ENCODE measurements at regions not wholly inside any gene's neighbourhood (a gene's known extent, or its start where the extent isn't known, plus 50 kb on each side); places are given as distances from the start of the nearest gene placed in this dataset.

DNA sequence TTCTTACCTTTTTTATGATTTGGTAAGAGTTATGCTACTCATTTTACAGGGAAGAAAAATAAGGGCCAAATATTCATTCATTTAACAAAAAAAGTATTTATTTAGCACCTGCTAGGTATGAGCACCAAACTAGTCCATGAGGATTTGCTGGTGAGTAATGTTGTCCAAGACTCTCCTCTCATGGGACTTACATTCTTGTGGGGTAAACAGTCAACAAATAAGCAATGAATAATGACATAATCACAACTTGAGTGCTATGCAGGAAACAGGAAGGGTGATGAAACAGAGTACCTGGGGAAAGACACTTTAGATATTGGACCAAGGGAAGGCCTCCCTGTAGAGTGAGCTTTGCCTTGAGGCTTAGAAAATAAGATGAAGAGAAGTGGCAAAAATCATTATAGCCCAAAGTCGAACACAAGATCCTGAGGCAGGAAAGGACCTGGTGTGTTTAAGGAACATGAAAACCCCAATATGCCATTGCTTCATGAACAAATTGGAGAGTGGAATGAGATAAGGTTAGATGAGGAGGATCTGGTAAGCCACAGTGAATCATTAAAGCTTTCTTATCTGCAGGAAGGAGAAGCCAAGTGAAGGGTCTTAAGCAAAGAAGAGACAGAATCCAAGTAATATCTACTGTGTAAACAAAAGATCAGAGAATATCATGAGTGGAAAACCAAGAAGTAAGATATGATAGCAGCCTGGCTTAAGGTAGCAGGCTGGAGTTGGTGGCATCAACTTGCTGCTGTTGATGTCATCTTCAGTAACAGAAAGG lies 294.5 kb upstream of the NBEA start:
- H3K27me3 Mint-ChIP-seq (ENCODE audit: insufficient read depth, unreplicated experiment), result no peaks in the 10 kb centered on the region
- ChIA-PET CTCF (no interaction called here), POLR2A (no interaction called here)
- H3K9me3 Mint-ChIP-seq (ENCODE audit: unreplicated experiment), result no peaks in the 10 kb centered on the region
- DNase-seq (ENCODE audit: unreplicated experiment), result no peak
- no peak overlapping the region for H3K4me3 Mint-ChIP-seq (ENCODE audit: unreplicated experiment)
- intact Hi-C loops (cut with micrococcal nuclease), result no loop called here
- no peak overlapping the region for H3K27ac Mint-ChIP-seq (ENCODE audit: low read depth, unreplicated experiment)
- no peaks in the 10 kb centered on the region for H3K36me3 Mint-ChIP-seq (ENCODE audit: insufficient read depth, unreplicated experiment)
- H3K4me1 Mint-ChIP-seq (ENCODE audit: insufficient read depth, unreplicated experiment), result no peaks in the 10 kb centered on the region
- TF ChIP-seq, protein P1, sequence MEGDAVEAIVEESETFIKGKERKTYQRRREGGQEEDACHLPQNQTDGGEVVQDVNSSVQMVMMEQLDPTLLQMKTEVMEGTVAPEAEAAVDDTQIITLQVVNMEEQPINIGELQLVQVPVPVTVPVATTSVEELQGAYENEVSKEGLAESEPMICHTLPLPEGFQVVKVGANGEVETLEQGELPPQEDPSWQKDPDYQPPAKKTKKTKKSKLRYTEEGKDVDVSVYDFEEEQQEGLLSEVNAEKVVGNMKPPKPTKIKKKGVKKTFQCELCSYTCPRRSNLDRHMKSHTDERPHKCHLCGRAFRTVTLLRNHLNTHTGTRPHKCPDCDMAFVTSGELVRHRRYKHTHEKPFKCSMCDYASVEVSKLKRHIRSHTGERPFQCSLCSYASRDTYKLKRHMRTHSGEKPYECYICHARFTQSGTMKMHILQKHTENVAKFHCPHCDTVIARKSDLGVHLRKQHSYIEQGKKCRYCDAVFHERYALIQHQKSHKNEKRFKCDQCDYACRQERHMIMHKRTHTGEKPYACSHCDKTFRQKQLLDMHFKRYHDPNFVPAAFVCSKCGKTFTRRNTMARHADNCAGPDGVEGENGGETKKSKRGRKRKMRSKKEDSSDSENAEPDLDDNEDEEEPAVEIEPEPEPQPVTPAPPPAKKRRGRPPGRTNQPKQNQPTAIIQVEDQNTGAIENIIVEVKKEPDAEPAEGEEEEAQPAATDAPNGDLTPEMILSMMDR (IDR thresholded peaks at IDR 0.05; ENCODE audit: unreplicated experiment), result no peak
- no TSS peak for BruUV-seq (replicated peaks)

DNA sequence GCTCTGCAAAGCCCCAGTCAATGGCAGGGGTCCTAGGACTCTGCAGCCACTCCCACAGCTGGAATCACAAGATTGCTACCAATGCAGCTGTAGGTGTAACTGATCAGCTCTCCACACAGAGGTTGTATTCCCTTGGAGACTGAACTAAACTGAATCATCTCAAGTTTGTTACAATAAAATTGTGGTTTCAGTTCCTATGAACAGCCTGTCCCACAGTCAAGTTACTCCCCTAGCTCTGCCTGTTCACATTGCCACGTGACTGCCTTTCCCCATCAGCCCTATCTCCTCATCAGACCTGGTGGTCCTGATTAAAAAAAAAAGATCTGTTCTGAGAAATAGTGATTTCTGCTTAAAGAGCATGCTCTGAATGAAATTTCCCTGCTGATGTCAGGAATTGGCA lies 287.9 kb upstream of the NBEA start:
- intact Hi-C loops (cut with micrococcal nuclease), result no loop called here
- BruUV-seq (replicated peaks), result no TSS peak
- Mint-ChIP-seq H3K4me3 (ENCODE audit: unreplicated experiment) (no peak overlapping the region), H3K27me3 (ENCODE audit: insufficient read depth, unreplicated experiment) (no peaks in the 10 kb centered on the region), H3K27ac (ENCODE audit: low read depth, unreplicated experiment) (no peak overlapping the region), H3K4me1 (ENCODE audit: insufficient read depth, unreplicated experiment) (no peaks in the 10 kb centered on the region), H3K9me3 (ENCODE audit: unreplicated experiment) (no peaks in the 10 kb centered on the region), H3K36me3 (ENCODE audit: insufficient read depth, unreplicated experiment) (no peaks in the 10 kb centered on the region)
- no peak for DNase-seq (ENCODE audit: unreplicated experiment)
- CTCF ChIA-PET, result no interaction called here
- POLR2A ChIA-PET, result interaction anchor here (0.6 to 0.7 kb wide), 2 partner anchors 12 to 97 kb away, joined by 3 to 4 read pairs; no protein-coding TSS in a partner anchor
- TF ChIP-seq, protein P1 (IDR thresholded peaks at IDR 0.05; ENCODE audit: unreplicated experiment), result no peak

DNA sequence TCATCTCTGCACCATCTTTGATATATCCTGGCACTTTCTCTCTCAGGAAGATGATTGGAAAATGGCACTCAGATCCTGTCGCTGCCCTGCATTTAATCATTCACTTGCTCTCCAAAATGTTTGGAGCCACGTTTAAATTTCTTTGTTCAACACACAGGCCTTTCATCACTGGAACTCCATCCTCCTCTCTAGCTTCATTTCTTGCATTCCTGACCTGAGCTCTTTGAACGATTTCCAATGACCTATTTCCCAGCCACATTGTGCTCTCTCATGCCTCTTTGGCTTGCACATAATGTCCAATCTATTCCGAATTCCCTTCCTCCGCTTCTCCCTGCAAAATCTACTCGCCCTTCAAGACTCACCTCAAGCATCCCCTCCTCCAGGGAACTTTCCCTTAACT lies 287.4 kb upstream of the NBEA start:
- DNase-seq (ENCODE audit: unreplicated experiment), result no peak
- POLR2A ChIA-PET, result interaction anchor here (0.6 kb wide), 1 partner anchor 98 kb away, joined by 4 read pairs; no protein-coding TSS in a partner anchor
- Mint-ChIP-seq H3K36me3 (ENCODE audit: insufficient read depth, unreplicated experiment) (no peaks in the 10 kb centered on the region), H3K27me3 (ENCODE audit: insufficient read depth, unreplicated experiment) (no peaks in the 10 kb centered on the region), H3K27ac (ENCODE audit: low read depth, unreplicated experiment) (no peak overlapping the region), H3K4me3 (ENCODE audit: unreplicated experiment) (no peak overlapping the region), H3K9me3 (ENCODE audit: unreplicated experiment) (no peaks in the 10 kb centered on the region), H3K4me1 (ENCODE audit: insufficient read depth, unreplicated experiment) (no peaks in the 10 kb centered on the region)
- intact Hi-C loops (cut with micrococcal nuclease), result no loop called here
- BruUV-seq (replicated peaks), result no TSS peak
- TF ChIP-seq, protein P1 (IDR thresholded peaks at IDR 0.05; ENCODE audit: unreplicated experiment), result no peak
- CTCF ChIA-PET, result no interaction called here

DNA sequence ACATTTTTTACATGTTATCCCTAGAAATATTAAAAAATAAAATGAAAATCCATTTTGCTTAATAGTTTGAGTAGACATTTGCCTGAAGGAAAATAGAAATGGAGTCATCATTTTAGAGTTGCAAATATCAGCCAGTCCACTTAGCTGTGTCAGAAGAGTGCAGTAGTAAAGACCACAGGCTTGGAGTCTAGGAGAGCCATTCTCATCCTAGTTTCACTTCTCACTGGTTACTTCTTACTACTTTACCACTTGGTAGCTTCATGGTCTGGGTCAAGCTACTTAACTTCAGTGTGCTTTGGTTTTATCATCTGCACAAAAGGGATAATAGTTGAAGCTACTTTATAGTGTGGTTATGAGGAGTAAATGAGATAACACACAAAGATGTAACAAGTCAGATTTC lies 286.5 kb upstream of the NBEA start:
- H3K27me3 Mint-ChIP-seq (ENCODE audit: insufficient read depth, unreplicated experiment), result no peaks in the 10 kb centered on the region
- no peaks in the 10 kb centered on the region for H3K9me3 Mint-ChIP-seq (ENCODE audit: unreplicated experiment)
- DNase-seq (ENCODE audit: unreplicated experiment), result no peak
- H3K4me1 Mint-ChIP-seq (ENCODE audit: insufficient read depth, unreplicated experiment), result no peaks in the 10 kb centered on the region
- ChIA-PET CTCF (interaction anchor here (0.6 kb wide), 1 partner anchor 77 kb away, joined by 5 read pairs; no protein-coding TSS in a partner anchor), POLR2A (no interaction called here)
- no peaks in the 10 kb centered on the region for H3K36me3 Mint-ChIP-seq (ENCODE audit: insufficient read depth, unreplicated experiment)
- H3K4me3 Mint-ChIP-seq (ENCODE audit: unreplicated experiment), result no peak overlapping the region
- TF ChIP-seq, protein P1 (IDR thresholded peaks at IDR 0.05; ENCODE audit: unreplicated experiment), result no peak
- intact Hi-C loops (cut with micrococcal nuclease), result no loop called here
- BruUV-seq (replicated peaks), result no TSS peak
- H3K27ac Mint-ChIP-seq (ENCODE audit: low read depth, unreplicated experiment), result no peak overlapping the region

Data from MCF 10A (cell line).